HEK293T (cell line): ENCODE measurements at regions not wholly inside any gene's neighbourhood (a gene's known extent, or its start where the extent isn't known, plus 50 kb on each side); places are given as distances from the start of the nearest gene placed in this dataset.

Experiments
- BHLHE40 ChIP-seq: fragments of 450-650 bp; IDR thresholded peaks from 2 replicates; pipeline ENCODE4 v1.6.1; 2016; ENCODE audit warnings: mild to moderate bottlenecking, moderate library complexity, borderline replicate concordance
- CTBP1 ChIP-seq: fragments of 450-650 bp; IDR thresholded peaks from 2 replicates; pipeline ENCODE4 v1.6.1; 2016; ENCODE audit warnings: borderline replicate concordance
- ELF4 ChIP-seq: fragments of 450-650 bp; IDR thresholded peaks from 2 replicates; pipeline ENCODE4 v1.6.1; 2017; ENCODE audit warnings: antibody characterized with exemption
- FOXA1 ChIP-seq: fragments of 450-650 bp; IDR thresholded peaks from 2 replicates; pipeline ENCODE4 v1.6.1; 2016; ENCODE audit warnings: mild to moderate bottlenecking
- FOXK2 ChIP-seq: fragments of 450-650 bp; IDR thresholded peaks from 2 replicates; pipeline ENCODE4 v1.6.1; 2016; ENCODE audit warnings: mild to moderate bottlenecking
- FOXM1 ChIP-seq: fragments of 450-650 bp; IDR thresholded peaks from 2 replicates; pipeline ENCODE4 v1.6.1; 2017; ENCODE audit warnings: mild to moderate bottlenecking, borderline replicate concordance
- HDGF ChIP-seq: fragments of 450-650 bp; IDR thresholded peaks from 2 replicates; pipeline ENCODE4 v1.6.1; 2017; ENCODE audit warnings: antibody characterized with exemption, borderline replicate concordance
- L3MBTL2 ChIP-seq: fragments of 450-650 bp; conservative IDR thresholded peaks from 2 replicates; pipeline ENCODE4 v1.6.1; 2016; ENCODE audit warnings: mild to moderate bottlenecking
- LEF1 ChIP-seq: fragments of 450-650 bp; IDR thresholded peaks from 2 replicates; pipeline ENCODE4 v1.6.1; 2017; ENCODE audit warnings: mild to moderate bottlenecking, borderline replicate concordance
- SP1 ChIP-seq: fragments of 450-650 bp; IDR thresholded peaks from 2 replicates; pipeline ENCODE4 v1.6.1; 2017
- SUZ12 ChIP-seq: fragments of 450-650 bp; IDR thresholded peaks from 2 replicates; pipeline ENCODE4 v1.6.1; 2016; ENCODE audit warnings: mild to moderate bottlenecking
- TARDBP ChIP-seq: fragments of 450-650 bp; IDR thresholded peaks from 2 replicates; pipeline ENCODE4 v1.6.1; 2016
- ZNF384 ChIP-seq: fragments of 450-650 bp; IDR thresholded peaks from 2 replicates; pipeline ENCODE4 v1.6.1; 2016

DNA sequence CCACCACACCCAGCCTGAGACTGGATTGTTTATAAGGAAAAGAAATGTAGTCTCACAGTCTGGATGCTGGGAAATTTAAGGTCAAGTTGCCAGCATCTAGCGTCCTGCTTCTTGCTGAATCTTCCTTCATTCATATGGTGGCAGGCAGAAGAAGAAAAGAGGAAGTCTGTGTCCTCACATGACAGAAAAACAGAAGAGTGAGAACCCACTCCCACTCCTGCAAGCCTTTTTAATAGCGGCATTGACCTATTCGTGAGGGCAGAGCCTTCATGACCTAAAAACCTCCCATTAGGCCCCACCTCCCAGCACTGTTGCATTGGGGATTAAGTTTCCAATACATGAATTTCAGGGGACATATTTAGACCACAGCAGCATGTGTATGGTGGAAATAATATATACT, 160.8 kb upstream of the BMP2 start:
- TF ChIP-seq HDGF: no peak
- no peak for TF ChIP-seq FOXK2
- no peak for TF ChIP-seq L3MBTL2
- no peak for TF ChIP-seq LEF1
- no peak for TF ChIP-seq SUZ12
- TF ChIP-seq ZNF384: no peak
- TF ChIP-seq BHLHE40: no peak
- TF ChIP-seq FOXM1: no peak
- TF ChIP-seq FOXA1: no peak
- no peak for TF ChIP-seq CTBP1
- no peak for TF ChIP-seq SP1
- no peak for TF ChIP-seq ELF4
- TF ChIP-seq TARDBP: no peak
